ENCODE measurements at regions not wholly inside any gene's neighbourhood (a gene's known extent, or its start where the extent isn't known, plus 50 kb on each side); places are given as distances from the start of the nearest gene placed in this dataset.

DNA sequence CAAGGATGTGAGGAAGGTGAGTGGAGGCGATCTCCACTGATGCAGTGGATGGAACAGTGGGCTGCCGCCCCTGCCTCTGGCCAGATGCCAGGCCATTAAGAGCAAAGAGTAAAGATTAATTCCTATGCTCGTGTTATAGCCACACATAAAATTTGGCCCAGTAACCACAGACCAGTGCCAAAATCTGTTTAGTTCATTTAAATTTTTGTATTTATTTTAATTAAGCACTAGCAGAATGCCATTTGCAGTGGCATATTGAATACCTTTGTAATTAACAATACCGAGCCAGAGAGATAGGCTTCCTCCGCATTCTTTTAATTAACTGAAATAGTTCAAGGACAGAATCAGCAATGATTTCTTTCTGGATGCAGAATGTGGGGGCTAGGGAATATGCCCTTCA, 179.8 kb downstream of the MED10 start:
- Histone ChIP-seq H3K4me3 (ENCODE audit: control insufficient read depth in 2 of 3, extremely low read depth in 1 of 3, insufficient read depth in 2 of 3, low read depth in 1 of 3, low read length in 3 of 3) (no peak overlapping the region), H3K36me3 (ENCODE audit: control insufficient read depth in 2 of 2, extremely low read depth in 1 of 2, insufficient read depth in 2 of 2, low read length in 2 of 2) (no peaks in the 10 kb centered on the region), H3K9me1 (ENCODE audit: control insufficient read depth, extremely low read depth, insufficient read depth, low read length) (no peaks in the 10 kb centered on the region), H3K4me2 (ENCODE audit: control insufficient read depth, extremely low read depth, insufficient read depth, low read depth, low read length) (no peak overlapping the region), H4K20me1 (ENCODE audit: control insufficient read depth, extremely low read depth, insufficient read depth, low read length) (no peaks in the 10 kb centered on the region), H3K9ac (ENCODE audit: control insufficient read depth, extremely low read depth, insufficient read depth, low read length) (no peak overlapping the region), H3K79me2 (ENCODE audit: control insufficient read depth, insufficient read depth, low read length) (no peaks in the 10 kb centered on the region), H3K9me3 (ENCODE audit: control insufficient read depth, low read depth, low read length) (no peaks in the 10 kb centered on the region), H3K27me3 (ENCODE audit: control insufficient read depth, extremely low read depth, insufficient read depth, low read length) (no peaks in the 10 kb centered on the region), H3K27ac (ENCODE audit: control insufficient read depth, insufficient read depth, low read length) (no peak overlapping the region), H2AFZ (ENCODE audit: control insufficient read depth, low read length) (no peak overlapping the region), H3K4me1 (ENCODE audit: control insufficient read depth, extremely low read depth, insufficient read depth, low read length) (no peaks in the 10 kb centered on the region)
- TF ChIP-seq CTCF (optimal IDR thresholded peaks at IDR 0.05 in 1 of 3, IDR thresholded peaks at IDR 0.05 in 1 of 3, conservative IDR thresholded peaks at IDR 0.05 in 1 of 3; ENCODE audit: extremely low read depth in 1 of 3, insufficient read depth in 2 of 3, low read length in 3 of 3) (no peak), EZH2 (IDR thresholded peaks at IDR 0.05; ENCODE audit: low read length) (no peak)
- DNase-seq (ENCODE audit: low read depth, low spot score) (no peak), FAIRE-seq (no peak)
- dilution Hi-C loops (cut with MboI; ENCODE audit: extremely low pct_ligation_motif_present, low sequenced_read_pairs): no loop called here

DNA sequence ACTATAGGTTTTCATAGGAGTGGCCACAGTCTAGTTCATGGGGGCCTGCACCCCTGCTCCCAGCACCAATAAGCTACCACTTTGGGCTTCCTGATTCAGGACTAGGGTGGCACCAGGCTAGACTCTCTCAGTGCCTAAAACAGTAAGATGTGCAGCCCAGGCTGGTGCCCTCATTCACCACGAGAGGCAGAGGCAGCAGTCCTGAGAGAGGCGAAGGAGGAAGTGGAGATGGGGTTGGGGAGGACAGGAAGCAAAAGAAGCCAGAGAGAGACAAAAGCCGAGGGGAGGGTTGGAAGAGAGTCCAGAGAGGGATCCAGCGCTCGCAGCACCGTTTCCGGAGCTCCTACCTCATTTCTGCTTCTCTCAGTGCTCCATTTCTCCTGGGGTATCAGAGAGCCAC, 180.9 kb downstream of the MED10 start:
- Histone ChIP-seq H3K79me2 (ENCODE audit: control insufficient read depth, insufficient read depth, low read length) (no peaks in the 10 kb centered on the region), H3K9ac (ENCODE audit: control insufficient read depth, extremely low read depth, insufficient read depth, low read length) (no peak overlapping the region), H3K9me1 (ENCODE audit: control insufficient read depth, extremely low read depth, insufficient read depth, low read length) (no peaks in the 10 kb centered on the region), H3K36me3 (ENCODE audit: control insufficient read depth in 2 of 2, extremely low read depth in 1 of 2, insufficient read depth in 2 of 2, low read length in 2 of 2) (no peaks in the 10 kb centered on the region), H3K4me2 (ENCODE audit: control insufficient read depth, extremely low read depth, insufficient read depth, low read depth, low read length) (no peak overlapping the region), H4K20me1 (ENCODE audit: control insufficient read depth, extremely low read depth, insufficient read depth, low read length) (no peaks in the 10 kb centered on the region), H3K27me3 (ENCODE audit: control insufficient read depth, extremely low read depth, insufficient read depth, low read length) (no peaks in the 10 kb centered on the region), H3K9me3 (ENCODE audit: control insufficient read depth, low read depth, low read length) (no peaks in the 10 kb centered on the region), H3K27ac (ENCODE audit: control insufficient read depth, insufficient read depth, low read length) (no peak overlapping the region), H3K4me3 (ENCODE audit: control insufficient read depth in 2 of 3, extremely low read depth in 1 of 3, insufficient read depth in 2 of 3, low read depth in 1 of 3, low read length in 3 of 3) (no peak overlapping the region), H2AFZ (ENCODE audit: control insufficient read depth, low read length) (no peak overlapping the region), H3K4me1 (ENCODE audit: control insufficient read depth, extremely low read depth, insufficient read depth, low read length) (no peaks in the 10 kb centered on the region)
- TF ChIP-seq CTCF (optimal IDR thresholded peaks at IDR 0.05 in 1 of 3, IDR thresholded peaks at IDR 0.05 in 1 of 3, conservative IDR thresholded peaks at IDR 0.05 in 1 of 3; ENCODE audit: extremely low read depth in 1 of 3, insufficient read depth in 2 of 3, low read length in 3 of 3) (no peak), EZH2 (IDR thresholded peaks at IDR 0.05; ENCODE audit: low read length) (no peak)
- no peak for FAIRE-seq
- dilution Hi-C loops (cut with MboI; ENCODE audit: extremely low pct_ligation_motif_present, low sequenced_read_pairs): no loop called here
- no peak for DNase-seq (ENCODE audit: low read depth, low spot score)

All from keratinocyte (primary cell).